ENCODE measurements at regions not wholly inside any gene's neighbourhood (a gene's known extent, or its start where the extent isn't known, plus 50 kb on each side); places are given as distances from the start of the nearest gene placed in this dataset.
"Not testable (repeated sequence)": the region's sequence is repeated elsewhere in the genome, so short reads cannot be mapped to it uniquely, and the experiment has no call there.

DNA sequence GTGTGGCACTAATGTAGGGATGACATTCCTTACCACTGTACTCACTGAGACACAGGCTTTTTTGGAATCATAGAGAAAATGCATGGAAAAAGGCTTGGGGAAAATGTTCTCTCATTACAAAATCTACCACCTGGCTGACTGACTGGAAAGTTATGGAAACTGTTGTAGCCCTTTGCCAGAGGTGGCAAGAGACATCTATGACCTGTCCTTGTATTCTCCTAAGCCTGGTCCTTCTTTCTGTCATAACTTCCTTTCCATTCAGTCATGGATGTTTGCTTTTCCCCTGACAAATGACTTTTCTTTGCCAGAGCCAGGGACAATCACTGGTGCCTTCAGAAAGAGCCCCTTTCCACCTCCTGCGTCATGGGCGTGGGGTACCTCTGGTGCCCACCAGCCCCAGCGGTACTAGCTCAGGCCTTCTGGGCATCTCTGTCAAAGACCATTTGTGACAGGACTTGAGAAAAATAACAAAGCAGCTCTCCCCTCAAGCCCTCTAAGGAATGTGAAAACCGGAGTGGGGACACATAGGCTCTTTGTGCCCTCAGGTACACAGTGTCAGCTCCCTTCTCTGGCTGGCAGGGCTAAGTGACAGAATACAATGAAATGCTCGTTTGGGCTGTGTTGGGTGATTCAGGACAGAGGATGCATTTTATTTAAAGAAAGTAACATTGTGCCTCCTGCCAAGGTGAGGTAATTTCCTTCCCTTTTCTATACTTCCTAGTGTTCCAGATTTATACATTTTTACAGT, 381.1 kb upstream of the RASGRP1 start:
- DNase-seq (ENCODE audit: low read depth, low spot score), result no peak

DNA sequence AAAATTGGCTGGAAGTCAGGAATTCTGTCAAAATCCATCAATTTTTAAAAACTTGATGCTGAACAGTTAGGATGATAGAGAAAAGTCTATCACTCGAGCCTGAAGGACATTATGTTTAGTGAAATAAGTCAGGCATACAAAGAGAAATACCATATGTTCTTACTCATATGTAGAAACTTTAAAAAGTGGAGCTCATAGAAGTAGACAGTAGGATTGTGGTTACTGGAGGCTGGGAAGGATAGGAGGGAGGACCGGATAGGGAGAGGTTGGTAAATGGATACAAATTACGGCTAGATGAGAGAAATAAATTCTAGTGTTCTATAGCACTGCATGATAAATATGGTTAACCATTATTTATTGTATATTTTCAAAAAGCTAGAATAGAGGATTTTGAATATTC, 389.5 kb upstream of the RASGRP1 start:
- no peak for DNase-seq (ENCODE audit: low read depth, low spot score)

DNA sequence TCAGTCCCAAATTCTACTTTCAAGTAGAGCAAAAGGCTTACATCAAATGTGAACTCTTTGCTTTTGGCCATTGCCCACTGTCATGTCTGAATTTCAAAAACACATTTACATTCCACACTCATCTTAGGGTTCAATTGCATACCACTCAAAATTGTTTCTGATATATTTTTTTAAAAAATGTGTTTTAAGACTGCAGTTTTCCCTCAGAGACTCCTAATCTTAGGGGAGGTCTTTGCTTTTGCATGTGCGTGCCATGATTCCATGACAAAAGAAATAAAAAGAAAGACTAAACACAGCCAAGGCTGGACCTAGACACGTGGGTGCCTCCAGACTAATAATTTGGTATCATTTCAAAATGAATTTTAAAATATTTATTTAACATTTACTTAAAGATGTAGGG, 396.8 kb upstream of the RASGRP1 start:
- no peak for DNase-seq (ENCODE audit: low read depth, low spot score)

DNA sequence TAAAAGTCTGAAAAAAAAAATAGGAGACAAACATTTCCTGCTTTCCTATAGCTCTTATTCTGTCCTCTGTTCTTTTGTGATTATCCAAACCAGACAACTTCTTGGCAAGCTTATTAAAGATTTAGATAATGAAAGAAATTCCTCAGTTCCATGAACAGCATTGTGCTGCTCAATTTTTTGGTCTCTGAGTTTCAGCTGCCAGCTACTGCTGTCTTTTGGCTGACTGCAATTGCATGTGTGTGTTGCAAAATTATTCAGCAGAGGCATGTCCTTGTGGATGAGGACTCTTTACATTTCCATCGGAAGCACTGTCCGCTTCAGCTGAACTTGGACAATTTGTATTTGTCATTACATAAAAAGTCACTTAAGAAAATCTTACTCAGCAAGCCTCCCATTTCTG, 397.3 kb upstream of the RASGRP1 start:
- DNase-seq (ENCODE audit: low read depth, low spot score), result no peak

DNA sequence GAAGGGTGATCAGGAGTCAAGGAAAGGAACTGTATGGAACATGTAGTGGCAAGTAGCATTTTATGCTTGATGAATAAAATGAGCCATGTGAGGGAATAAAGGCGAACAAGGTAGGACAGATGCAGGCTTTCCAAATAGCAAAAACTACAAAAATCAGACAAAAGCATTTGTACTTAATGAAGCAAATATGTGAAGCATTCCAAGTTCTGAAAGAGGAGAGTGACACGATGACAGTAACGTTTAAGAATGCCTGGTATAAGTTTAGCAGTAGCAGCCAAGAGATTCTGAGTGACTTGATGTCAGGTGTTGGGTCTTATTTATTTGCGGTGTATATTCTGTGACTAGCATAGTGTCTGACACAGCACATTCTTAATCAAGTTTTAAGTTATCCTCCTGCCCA, 408.2 kb upstream of the RASGRP1 start:
- no peak for DNase-seq (ENCODE audit: low read depth, low spot score)

DNA sequence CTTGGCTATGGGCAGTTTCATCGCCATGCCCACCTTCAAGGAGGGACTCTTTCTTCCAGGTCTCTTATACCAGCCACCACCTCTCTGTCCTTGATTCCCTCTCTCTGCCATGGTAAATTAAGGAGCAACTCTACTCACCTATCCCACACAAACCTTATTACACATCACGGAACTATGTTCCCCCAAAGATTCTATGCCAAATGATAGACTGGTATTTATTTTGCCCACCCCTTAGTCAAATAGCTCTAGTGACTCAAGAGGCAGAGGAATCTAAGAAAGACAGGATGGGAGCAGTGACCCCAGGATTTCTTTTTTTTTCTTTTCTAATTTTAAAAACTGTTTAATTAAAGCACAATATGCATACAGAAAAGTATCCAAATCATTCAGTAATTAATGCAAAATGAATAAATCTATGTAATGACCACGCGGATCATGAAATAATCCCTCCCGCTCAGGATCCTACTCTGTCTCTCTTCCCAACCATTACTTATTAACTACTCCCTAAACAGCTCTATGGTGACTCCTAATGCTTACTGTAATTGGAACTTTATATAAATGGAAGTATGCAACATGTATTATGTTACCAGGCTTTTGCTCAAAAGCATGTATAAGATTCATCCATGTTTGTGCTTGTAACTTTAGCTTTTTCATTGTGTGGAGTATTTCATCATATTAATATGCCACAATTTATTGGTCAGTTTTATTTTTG, 410.8 kb upstream of the RASGRP1 start:
- no peak for DNase-seq (ENCODE audit: low read depth, low spot score)

DNA sequence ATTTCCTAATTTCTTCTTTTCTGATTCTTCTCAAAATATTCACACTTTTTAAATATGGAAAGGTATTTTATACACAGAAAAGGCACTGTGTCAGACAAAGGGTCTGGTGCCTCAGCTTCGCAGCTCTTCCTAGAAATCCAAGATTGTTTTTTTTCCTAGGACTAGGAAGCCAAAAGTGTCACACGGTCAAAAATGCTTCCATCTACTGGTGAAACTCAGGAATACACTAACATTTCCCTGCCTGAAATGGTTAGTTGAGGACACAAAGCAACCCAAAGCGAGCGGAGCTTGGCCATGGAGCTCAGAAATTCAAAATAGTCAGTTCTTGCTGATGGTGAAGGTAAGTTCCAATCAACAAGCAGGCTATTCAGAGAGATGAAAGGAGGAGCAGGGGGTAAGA, 426.5 kb upstream of the RASGRP1 start:
- no peak for DNase-seq (ENCODE audit: low read depth, low spot score)

DNA sequence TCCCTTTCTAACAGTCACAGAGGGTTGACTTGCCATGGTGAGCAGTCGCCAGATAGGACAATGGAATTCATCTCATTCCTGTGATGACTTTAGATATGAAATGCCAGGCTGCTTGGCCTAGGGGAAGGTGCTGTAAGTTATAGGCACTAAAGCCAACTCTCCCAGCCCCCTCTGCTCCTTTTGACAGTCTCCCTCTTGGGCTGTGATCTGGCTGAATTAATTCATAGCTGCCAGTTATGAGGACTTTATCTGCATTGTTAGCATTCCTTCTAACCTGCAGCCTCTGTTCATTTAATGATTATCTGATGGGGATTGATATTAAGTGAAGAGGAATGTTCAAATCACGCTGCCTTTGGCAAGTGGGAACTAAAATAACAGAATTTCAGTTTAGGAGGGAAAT, 427.1 kb upstream of the RASGRP1 start:
- no peak for DNase-seq (ENCODE audit: low read depth, low spot score)

DNA sequence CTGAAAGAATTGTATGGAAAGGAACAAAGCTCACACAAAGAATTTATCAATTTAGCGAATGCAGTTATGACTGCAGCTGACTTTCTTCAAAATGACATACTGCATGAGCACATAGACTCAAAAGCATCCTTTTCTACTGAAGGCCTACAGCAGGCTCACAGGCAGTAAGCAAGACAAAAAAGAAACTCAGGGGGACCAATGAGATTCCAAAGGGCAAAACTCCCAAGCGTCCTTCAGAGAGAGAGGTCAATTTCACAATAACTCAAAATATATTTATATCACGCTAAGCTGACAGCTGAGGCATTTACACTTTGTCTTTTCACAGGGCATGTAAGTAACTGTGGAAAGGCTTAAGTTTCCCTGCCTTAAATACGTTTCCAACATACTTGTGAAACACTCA, 427.9 kb upstream of the RASGRP1 start:
- DNase-seq (ENCODE audit: low read depth, low spot score), result no peak

DNA sequence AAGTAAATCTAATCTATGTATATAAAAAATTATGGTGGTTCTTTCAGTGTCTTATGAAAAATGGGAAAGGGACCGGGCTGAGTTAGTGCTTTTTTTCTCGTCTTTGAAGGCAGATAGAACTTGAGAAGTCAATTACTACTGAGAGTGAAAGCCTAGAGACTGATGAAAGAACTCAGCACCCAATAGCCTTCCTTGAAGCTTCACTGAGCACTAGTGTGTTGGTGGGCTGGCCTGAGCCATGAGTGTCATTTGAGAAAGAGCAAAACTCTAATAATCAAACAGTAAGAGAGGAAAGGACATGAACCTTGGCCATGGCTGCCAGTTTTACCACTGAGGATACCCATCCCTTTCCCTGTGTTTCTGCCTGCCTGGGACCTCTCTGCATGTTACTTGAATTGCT, 428.3 kb upstream of the RASGRP1 start:
- DNase-seq (ENCODE audit: low read depth, low spot score), result no peak

DNA sequence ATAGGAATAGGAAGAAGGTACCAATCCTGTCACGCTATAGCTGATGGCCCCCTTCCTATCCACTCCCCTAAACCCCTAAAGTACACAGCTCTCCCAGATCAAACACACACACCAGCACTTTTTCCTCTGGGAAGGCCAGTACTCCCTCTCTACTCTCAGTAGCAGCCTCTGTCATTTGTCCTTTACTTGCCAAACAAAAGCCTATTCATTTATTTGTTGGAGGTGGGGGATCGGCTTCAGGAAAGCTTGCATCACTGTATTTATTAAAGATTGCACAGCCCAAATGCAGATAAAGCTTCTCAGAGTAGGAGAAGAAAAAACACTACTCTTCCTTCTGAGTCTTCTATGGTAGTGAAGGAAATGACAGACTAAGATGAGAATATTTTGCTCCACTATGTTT, 429.7 kb upstream of the RASGRP1 start:
- no peak for DNase-seq (ENCODE audit: low read depth, low spot score)

DNA sequence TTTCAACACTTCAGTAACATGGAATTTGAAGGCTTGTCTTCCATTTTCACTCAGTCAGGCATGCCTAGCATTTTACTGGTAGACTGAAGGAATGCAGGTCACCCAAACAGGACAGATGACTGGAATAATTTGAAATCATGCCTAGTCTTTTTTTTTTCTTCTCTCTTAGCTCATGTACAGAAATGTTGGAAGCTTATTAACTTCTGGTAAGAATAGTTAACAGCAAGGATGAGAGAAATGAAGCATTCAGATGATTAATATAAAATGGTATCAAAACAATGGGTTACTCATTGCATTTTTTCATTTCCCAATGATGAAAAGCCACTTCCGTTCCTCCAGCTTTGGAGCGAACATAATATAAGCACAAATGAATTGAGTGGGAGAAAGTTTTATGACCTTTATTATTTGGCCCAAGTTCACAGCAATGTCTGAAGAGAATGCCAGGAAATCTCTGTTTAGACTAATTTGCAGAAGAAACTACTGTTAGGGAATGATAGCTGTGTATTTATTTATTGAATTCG, 431.6 kb upstream of the RASGRP1 start:
- DNase-seq (ENCODE audit: low read depth, low spot score), result no peak

DNA sequence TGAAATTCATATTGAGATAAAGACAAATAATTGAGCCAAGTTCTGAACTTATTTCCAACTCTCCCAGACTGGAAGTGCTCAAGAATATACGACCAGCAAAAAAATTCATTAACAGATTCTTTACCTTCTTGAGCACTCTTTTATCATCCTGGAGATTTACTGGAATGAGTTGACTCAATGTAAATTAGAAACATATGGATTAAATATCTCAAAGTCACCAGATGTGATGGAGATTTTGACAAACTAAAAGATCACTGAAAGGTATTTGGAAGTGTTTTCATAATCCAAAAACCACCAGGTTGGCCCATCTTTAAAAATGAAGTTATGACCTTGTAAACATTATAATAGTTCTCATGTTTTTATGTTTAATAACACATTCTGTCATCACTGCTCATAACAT, 433.2 kb upstream of the RASGRP1 start:
- DNase-seq (ENCODE audit: low read depth, low spot score), result no peak

DNA sequence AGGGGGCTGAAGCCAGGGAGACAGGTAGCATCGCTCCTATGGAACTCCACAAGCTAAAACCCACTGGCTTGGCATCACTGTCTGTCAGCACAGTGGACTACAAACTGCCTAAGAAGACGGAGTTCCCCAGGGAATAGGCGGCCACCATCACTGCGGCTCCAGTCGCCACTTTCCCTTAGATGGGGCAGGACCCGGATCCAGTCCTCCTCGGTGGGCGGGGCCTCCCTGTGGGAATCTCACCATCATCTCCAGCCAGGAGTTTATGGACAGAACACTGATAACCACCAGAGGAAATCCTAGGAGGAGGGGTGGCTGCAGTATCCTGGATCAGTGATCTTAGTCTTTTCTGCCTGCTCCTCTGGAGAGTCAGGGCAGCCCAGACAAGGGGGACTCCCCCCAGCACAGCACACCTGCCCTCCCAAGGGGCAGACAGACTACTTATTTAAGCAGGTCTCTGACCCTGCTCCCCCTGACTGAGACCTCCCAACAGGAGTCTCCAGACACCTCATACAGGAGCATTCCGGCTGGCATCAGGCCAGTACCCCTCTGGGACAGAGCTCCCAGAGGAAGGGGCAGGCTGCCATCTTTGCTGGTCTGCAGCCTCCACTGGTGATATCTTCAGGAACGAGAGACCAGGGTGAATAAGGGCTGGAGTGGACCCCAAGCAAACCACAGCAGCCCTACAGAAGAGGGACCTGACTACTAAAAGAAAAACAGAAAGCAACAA, 435.6 kb upstream of the RASGRP1 start:
- DNase-seq (ENCODE audit: low read depth, low spot score), result no peak

DNA sequence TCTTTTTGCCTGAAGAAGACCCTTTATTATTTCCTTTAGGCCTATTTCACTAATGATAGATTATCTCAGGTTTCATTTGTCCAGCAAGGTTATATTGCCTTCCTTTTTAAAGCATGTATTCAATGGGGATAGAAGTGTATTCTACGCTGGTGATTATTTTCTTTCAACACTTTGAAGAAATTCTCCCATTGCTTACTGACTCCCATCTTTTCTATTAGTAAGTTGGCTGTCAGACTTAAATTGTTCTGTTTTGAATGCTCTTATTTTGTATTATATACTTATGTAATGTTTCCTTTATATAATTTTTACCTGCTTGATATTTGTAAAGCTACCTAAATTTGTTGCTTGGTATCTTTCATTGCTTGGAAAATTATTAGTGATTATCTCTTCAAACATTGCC, 445.1 kb upstream of the RASGRP1 start:
- DNase-seq (ENCODE audit: low read depth, low spot score), result no peak

DNA sequence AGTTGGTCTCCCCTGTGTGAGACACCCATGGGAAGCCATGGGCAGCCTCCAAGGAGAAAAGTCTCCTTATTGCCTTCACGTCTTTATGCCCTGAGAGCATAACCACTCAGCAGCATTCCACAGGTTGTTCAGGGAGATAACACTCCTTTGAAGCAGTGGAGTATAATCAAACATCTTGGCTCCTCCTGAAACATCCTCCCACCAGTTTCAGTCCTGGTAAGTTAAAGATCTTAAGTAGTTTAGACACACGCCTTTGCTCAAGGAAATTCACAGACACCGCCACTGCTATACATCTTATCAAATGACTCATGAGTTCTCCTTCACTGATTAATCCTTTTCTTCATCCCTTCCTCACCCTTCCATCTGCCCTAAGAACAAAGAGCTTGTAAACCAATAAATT, 446.5 kb upstream of the RASGRP1 start:
- DNase-seq (ENCODE audit: low read depth, low spot score), result not testable (repeated sequence)

DNA sequence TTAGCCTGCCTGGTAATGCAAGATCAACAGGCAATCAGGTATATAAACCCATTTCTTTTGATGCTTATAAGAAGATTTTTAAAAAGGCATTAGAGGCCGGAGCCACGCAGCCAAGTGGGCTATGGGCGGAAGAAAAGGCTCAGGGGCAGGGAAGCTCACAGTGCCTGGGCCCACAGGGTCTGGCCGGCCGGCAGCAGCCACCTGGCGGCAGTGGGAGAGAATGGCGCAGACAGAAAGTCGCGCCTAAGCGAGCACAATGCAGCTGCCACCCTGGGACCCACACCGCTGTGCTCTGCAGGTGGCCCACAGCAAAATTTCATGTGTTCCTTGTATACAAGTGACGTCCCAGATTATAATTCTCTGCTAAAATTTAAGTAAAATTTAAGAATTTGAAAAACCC, 448.6 kb upstream of the RASGRP1 start:
- DNase-seq (ENCODE audit: low read depth, low spot score), result no peak

DNA sequence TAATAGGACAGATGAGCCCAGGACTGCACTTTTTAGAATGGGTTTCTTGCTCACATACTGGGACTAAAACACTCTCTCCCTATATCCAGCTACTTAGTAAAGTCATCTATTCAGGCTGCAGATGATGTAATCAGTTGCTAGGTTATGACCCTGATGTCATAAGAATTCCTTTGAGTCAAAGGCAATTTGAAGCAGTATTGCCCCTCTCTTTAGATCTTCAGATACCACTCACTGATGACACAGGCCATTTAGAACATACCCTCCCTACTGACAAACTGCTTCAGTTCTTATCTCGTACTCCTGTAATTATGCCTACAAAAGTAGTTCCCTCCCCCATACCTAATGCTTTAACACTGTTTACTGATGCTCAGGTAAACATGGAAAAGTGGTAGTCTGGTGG, 450.1 kb upstream of the RASGRP1 start:
- no peak for DNase-seq (ENCODE audit: low read depth, low spot score)

DNA sequence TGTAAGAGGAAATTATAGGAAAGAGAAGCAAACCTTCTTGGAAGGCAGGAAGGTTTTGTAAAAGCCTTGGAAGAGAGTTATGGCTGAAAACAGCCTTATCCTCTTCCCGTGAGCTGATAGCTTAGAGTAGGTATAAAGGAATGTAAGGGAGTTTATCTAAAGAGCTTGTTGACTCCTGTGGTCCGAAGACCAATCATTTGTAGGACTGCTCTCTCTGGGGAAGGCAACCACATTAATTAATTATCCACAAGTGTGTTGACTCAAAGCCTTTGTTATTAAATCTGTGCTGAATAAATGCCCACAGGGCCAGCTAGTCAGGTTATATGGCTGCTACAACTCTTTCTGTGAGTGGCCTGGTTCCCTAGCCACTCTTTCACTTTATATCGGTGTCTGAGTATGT, 452.1 kb upstream of the RASGRP1 start:
- no peak for DNase-seq (ENCODE audit: low read depth, low spot score)

DNA sequence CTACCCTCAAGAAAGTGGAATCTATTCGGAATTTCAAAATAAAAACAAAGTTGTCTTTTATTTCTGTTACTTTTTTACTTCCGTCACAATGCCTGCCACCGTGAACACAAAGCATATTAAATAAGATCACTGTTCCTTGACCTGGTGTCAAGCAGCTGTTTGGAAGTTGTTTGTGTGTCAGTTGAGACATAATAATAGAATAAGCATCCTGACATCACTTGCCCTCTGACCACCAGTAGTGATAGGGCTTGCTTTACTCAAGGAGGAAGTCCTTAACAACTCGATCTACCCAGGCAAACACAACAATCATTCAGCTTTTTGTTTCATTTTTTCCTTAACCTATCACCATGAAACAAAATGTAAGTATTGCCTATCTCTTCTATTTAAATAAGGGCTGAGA, 454.4 kb upstream of the RASGRP1 start:
- DNase-seq (ENCODE audit: low read depth, low spot score), result no peak

DNA sequence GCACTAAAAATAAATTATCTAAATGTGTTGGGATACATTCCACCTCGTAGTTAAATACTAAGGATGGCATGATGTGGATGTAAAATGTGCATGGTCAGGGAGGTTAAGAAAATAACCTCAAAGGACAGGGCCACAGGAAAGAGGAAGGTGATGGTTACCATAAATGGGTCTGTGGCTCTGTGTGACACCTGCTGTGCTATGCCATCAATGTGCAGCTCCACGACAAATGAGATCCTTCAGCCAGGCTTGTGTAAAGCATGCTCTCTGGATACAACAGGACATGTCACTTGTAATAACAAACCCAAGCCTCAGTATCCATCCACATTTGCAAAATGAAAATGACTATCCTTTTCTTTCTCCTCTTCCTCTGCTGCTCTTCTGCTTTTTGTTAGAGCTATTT, 456.7 kb upstream of the RASGRP1 start:
- DNase-seq (ENCODE audit: low read depth, low spot score), result no peak

DNA sequence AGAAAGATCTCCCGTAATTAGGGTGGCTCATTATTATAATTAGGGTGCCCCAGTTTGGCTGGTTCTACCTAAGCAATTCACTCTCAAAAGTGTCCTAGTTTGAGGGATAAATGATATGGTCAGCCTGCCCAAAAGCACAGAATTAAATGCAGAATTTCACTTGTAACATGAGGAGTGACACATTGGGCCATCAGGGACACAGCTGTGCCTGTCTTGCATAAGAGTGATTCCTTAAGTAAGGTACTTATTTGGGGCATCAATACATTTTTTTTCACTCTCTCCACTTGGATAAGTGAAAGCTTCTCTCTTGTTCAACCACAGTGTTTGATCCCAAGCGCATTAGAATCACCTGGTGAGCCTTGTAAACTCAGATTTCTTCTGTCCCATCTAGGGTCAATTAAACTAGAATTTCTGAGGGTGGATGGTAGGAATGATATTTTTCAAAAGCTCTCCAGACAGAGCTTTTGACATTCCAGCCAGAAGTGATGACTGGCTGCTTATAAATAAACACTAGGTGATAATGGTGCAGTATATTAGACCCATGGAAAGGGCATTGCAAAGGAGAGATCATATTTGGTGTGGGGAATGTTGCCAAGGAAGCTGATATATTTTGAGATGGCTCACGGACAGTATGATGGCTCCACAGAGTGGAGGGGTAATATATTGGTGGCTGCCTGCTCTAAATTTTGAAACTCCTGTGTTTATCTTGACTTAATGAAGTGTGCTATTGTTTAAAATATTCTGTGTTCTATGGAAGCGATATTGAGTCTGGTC, 458.1 kb upstream of the RASGRP1 start:
- no peak for DNase-seq (ENCODE audit: low read depth, low spot score)

All from activated naive CD8-positive, alpha-beta T cell treated with anti-CD3 and anti-CD28 coated beads, Interleukin-2, amount 50 U/mL, for 16 hours (primary cell).